NCI-H1694 (cell line): ENCODE measurements at regions not wholly inside any gene's neighbourhood (a gene's known extent, or its start where the extent isn't known, plus 50 kb on each side); places are given as distances from the start of the nearest gene placed in this dataset.

ENCODE experiments used
- DNase-seq: peaks from one replicate; lab custom pipeline; 2025; lab: John Stamatoyannopoulos, UW

GRCh38 chr6:98717322-98717877 is 117.0 kb upstream of the POU3F2 start:
- DNase-seq = no peak

GRCh38 chr6:98717988-98718387 is 116.4 kb upstream of the POU3F2 start:
- no peak for DNase-seq

- no peak for DNase-seq
These were observed 109.8 kb upstream of the POU3F2 start for GRCh38 chr6:98724537-98724936.

- DNase-seq = no peak
These were observed 87.1 kb upstream of the POU3F2 start for GRCh38 chr6:98747273-98747672.

- no peak for DNase-seq
These were observed 86.4 kb upstream of the POU3F2 start for GRCh38 chr6:98747960-98748359.

GRCh38 chr6:98759459-98759858 is 74.9 kb upstream of the POU3F2 start:
- DNase-seq = no peak

GRCh38 chr6:98764373-98764911 is 69.9 kb upstream of the POU3F2 start:
- no peak for DNase-seq

GRCh38 chr6:98769546-98769945 is 64.8 kb upstream of the POU3F2 start:
- DNase-seq = no peak

- no peak for DNase-seq
These were observed 59.2 kb upstream of the POU3F2 start for GRCh38 chr6:98775205-98775604.

- no peak for DNase-seq
These were observed 56.6 kb upstream of the POU3F2 start for GRCh38 chr6:98777762-98778161.

GRCh38 chr6:98779618-98780017 is 54.8 kb upstream of the POU3F2 start:
- no peak for DNase-seq

- DNase-seq = no peak
These were observed 51.6 kb upstream of the POU3F2 start for GRCh38 chr6:98782772-98783171.

GRCh38 chr6:98783578-98783977 is 50.8 kb upstream of the POU3F2 start:
- no peak for DNase-seq
